HG03025 (cell line): ENCODE measurements at regions not wholly inside any gene's neighbourhood (a gene's known extent, or its start where the extent isn't known, plus 50 kb on each side); places are given as distances from the start of the nearest gene placed in this dataset.

Experiments used
- ATAC-seq: cut with Tn5 transposase; IDR thresholded peaks from one replicate; pipeline ENCODE4 v1.9.1; 2021; ENCODE audit warnings: mild to moderate bottlenecking, moderate library complexity; ENCODE audit not compliant: unreplicated experiment, low FRiP score

DNA sequence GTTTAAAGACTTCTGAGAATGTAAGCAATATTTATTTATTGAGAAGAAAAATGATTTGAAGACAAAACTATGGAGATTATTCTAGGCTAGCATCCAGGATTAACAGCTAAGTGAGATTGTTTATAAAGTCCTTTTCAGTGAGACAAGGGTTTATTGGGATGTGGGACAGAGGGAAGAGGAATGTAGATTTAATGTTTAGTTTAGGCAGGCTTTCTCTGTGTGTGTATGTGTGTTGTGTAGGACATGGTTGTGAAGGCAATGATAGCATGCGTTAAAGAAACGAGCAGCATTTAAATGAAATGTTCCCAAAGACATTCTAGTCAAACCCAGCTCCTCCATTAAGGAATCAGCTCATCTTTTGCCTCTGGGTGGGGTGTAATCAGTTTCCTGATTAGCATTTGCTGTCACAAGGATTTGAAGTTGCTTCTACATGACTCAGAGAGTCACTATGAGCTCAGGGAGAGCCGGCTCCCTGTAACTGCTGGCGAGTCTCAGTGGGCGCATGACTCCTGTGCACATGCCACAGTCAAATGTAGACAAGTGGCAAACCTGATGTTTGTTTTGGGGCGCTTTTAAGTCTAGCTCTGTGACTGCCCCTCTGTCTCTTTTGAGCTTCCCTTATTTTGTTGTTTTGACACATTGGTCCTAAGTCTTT, 442.2 kb upstream of the CELF4 start:
- no peak for ATAC-seq

DNA sequence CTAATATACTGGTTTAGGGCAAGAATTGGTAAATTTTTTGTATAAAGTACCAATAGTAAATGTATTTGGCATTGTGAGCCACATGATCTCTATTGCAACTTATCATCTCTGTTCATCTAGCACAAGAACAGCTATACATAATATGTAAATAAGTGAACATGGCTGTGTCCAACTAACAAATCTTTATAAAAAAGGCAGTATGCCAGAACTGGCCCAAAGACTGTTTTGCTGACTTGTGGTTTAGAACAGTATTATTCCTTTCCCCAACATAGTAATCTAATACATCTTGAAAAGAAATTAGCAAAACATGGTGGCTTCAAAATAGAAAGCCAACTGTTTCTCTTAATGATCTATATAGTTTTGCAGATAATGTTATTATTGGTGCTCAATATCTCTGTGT, 441.4 kb upstream of the CELF4 start:
- no peak for ATAC-seq

DNA sequence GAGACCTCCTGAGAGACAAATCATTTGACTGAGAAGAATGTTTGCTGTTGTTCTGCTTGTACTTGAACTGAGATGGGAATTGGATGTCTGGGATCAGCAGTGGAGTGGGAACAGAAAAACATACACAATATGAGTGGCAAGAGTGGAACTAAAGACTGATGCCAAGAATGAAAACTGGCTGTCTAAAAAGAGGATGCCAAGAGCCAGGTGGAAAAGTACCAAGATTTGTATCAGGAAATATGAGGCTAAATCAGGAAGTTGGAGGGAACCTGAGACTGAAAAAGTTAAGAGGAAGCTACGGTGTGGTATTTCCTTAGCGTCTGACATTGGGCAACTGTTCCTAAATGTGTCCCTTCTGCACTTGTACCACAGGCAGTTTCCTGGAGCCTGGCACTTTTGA, 440.9 kb upstream of the CELF4 start:
- no peak for ATAC-seq

DNA sequence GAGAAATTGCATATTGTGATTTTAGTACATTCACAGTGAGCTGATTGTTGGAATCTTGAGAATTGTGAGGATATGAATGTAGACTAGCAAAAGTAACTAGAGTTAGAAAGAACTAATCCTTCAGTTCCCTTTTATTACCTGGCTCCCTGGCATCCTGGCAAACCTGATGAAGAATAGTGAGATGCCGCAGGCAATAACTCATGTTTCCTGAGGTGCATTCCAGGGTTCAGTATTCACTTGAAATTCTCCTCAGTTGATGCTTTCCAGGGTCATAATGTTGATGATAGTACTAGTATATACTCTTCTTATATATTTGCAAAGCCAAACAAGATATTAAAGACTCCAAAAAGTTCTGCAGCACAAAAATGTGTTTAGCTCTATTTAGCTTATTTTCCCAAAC, 432.1 kb upstream of the CELF4 start:
- no peak for ATAC-seq

DNA sequence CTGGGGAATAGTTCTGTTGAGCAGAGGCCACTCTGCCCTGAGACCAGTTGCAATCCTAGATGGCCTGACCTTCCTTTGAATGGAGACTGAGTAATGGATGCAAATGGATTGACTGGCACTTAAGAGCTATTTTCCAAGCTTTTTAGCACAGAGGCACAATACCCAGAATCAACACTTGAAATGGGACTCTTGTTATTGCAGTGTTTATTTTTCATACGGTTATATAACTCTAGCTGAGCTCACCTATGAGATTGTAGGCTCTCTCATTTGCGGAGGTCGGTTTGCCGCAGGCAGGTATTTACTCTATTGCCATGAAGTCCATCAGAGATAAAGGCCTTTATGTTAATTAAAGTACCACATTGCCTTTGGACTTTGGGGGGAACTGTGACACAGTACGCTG, 422.3 kb upstream of the CELF4 start:
- ATAC-seq: no peak

DNA sequence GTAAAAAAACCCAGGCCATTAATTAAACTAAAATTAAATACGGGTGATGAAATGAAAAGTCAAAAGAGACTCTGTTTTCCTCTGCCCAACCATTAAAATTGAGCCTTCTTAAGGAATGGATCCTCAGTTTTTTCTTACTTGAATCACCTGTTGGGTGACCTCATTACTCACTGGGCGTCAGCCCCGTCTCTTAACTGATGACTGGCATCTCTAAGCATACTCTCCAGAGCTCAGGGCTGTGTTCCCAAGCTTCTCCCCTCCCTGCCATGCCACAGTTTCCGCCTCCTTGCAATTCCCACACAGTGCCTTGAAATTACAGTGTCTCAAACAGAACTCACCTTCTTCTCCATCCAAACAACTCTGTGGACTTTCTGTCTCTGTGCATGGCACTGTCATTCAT, 421.1 kb upstream of the CELF4 start:
- no peak for ATAC-seq

DNA sequence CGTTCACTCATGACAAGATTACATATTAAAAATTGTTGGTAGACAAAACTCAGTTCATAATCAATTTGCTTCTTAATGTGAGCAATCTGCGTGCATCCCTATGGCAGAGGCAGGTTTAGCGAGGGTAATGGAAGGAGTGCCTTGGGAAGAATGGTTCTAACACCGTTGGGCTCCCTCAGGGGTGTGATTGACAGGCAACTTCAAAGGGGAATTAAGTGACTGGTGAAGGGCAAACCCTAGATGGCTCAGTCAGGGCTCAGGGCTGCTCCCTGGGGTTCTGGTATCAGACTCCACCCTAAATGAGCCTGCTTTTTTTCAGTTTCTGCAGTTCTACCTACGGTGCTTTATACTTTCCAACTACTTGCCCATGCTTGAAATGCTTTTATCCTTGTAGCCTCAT, 419.5 kb upstream of the CELF4 start:
- ATAC-seq: no peak

DNA sequence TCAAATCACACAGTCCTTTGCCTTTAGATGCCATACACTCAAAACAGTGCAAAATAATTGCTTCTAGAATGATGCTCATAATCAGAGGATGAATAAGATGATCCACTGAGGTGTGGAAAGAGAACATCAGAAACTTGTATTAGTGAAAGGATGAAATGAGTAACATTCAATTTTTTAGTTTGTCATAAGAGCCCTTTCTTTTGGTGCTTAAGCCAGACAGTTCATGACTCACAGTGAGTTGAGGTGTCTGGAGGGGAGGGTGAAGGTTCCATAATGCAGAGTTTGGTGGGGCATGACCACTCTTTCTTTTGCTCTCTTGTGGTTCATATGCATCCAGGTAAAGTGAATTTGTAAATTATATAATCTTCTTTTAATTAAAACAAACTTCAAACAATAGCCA, 415.0 kb upstream of the CELF4 start:
- ATAC-seq: no peak

DNA sequence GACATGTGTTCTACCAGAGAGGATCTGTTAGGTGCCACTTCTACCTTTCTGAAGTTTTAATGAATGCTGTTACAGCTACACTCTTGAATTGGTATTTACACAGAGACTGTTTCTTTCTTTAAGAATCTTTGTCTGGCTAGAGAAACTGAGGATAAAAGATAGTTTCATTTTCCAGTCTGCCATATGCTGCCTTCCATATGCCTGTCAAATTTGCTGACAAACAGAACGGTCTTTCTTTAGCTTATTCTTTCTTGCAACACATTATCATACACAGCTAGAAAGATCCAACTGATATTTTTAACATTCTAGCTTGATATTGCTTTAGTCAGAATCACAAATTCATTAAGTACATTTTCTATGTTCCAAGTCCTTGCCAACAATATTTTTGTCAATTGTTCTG, 409.8 kb upstream of the CELF4 start:
- no peak for ATAC-seq

DNA sequence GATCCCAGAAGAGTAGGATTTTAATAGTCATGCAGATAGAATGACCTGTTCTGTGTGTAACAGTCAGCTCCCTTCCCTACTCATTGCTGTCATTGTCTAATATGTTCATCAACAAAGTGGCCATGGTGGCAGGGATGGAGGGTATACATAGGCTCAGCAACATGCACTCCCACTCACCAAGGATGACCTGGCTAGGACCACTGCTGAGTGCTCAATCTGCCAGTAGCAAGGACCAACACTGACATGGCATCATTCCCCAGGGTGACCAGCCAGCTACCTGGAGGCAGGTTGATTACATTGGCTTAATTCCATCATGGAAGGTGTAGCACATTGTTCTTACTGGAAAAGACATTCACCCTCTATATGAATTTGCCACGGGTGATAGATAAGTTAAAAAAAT, 401.7 kb upstream of the CELF4 start:
- ATAC-seq: no peak

DNA sequence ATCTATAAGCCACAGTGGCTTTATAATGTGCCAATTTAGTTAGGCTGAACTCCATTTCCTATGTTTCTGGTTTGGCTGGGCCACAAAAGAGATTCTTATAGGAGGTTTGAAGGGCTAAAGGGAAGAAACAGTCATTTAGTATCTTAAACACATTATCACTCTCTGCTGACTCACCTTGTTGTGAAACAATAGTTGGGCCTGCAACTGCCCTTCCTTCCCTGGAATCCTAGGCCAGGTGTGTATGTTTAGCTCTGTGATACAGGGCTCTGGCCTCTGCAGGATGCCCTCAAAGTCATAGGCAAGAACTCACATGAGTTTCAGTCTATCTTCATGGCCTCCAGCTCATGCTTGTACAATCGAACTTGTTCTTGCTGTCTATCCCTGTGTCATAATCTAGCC, 400.0 kb upstream of the CELF4 start:
- ATAC-seq: no peak

DNA sequence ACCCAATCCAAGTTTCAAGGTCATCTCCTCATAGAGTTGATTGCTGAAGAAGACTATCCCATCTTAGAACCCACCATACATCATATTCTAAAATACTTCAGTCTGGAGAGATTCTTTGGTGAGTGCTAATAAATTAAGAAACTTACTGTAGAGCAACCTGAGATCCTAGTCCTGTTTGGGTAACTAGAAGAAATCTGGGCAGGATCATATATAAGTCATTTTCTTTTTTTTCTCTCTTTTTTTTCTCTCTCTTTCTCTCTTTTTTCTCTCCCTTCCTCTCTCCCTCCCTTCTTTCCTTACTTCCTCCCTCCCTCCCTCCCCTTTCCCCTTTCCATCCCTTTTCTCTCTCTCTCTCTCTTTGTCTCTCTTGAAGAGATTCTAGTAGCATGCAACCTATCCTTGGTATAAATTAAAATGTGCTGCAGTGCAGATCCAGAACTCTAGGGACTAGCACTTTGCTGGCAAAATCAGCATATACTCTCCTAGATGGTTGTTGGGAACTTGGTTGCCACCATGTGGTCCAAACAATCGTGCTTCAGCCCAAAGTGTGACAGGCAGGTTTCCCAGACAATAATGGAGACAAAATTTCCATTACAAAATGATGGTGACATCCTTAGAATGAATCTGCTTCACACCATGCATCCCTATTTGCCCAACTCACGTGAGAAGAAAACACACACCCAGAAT, 399.4 kb upstream of the CELF4 start:
- ATAC-seq: no peak

DNA sequence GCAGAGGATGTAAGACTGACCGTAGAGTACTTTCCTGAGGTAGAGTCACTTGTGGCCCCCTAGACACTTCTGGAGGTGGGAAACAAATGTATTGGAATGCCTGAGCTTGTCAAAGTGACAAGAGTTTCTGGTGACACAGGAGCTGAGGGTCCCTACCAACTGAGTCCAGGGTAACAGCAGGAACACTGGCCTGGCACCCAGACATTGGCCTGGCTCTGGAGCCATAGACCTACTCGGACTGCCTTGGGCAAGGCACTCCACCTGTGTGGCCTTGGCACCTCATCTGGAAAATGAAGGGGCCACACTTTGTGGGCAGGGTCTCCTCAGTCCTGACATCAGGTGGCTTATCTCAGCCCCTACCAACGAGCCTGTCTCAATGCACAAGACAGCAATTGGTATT, 398.2 kb upstream of the CELF4 start:
- ATAC-seq: no peak

DNA sequence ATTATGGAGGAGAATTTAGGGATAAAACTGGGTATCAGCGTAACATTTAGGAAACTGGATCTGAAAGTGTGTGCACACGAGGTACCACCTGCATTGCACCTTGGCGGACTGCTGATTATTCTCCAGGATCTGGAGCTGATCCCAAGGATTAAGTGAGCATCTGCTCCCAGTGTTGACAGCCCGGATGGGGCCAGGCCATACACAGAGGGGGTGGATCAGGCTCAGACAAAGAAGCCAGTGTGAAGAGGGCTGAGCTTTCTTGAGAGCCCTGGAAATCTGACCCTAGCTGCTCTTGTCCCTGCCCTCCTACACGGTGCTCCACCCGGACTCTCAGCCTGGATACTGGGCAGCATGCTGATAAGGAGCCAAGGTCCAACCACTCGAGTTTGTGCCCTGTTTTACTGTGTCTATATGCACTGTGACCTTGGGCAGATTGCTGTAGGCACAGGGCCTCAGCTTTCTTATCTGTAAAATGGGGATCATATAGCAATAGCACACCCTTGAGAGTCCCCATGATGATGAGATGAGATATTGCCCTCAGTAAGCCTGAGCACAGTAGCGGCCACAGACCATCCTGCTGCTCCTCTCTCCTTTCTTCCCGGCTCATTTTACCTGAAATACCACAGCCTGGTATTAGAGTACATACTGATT, 396.8 kb upstream of the CELF4 start:
- no peak for ATAC-seq

DNA sequence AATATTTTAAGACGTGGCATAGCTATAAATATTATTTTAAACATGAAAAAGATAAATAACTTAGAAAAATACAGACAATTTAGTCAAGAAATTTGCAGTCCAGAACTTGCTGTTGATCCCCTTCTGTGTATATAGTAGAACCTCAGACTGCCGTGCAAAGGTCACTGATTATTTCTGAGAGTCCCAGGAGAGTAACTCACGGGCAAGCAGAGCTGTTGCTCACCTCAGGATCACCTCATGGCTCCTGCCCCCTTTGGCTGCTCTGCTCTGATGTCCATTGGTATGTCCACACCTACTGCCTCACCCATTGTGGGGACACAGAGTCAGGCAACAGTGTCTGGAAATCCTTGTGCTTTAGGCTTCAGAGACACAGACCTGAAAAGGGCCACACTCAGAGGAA, 392.9 kb upstream of the CELF4 start:
- no peak for ATAC-seq

DNA sequence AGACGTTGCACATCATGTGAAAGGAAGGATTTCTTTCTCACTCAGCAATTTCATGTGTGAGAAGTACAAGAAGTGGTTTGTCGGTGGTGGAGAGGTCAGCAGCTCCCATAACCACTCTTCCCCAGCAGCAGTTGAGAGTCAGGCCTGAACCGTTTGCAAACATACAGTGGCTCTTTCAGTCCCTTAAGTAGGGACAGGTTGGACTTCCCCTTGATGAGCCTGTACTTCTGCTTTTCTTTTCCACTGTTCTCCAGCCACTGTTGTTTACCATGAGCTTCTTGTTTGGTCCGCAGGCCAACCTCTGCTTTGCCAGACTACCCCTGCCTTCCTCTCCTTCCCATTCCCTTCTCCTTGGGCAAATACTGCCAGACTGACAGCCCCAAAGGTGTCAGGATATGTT, 391.3 kb upstream of the CELF4 start:
- no peak for ATAC-seq

DNA sequence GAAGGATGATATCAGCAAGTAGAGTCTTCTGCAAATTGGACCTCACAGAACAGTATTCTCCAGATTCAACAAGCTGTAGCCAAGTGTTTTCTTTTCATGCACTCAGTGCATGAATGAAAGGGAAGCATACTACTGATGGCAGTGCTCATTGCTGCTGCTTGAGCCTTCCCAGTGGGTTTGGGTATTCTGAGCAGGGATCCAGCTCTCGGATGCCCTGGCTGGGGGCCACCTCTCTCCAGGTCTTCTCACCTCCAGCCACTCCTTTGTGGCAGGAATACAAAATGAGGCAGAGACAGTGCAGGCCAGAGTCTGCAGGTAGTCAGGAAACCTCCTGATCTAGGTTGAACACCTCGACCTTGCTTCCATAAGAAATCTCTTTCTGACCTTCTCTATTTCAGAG, 390.4 kb upstream of the CELF4 start:
- ATAC-seq: no peak

DNA sequence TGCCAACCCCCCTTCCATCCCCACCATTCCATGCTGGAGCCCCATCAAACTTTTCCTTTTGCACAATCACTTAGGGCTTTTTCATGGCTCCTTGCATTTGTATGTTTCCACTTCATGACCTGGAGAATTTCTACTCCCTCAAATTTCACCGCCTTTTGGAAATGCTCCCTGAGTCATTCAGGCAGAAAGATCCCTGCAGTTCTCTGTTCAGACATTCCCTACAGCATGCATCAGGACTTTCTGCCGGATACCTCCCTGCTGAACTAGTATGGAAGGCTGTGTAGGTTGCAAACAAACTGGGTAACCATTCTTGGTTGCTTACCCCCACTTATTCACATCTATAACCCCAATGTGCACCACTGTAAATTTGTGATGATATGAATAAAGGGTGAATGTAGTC, 389.6 kb upstream of the CELF4 start:
- no peak for ATAC-seq

DNA sequence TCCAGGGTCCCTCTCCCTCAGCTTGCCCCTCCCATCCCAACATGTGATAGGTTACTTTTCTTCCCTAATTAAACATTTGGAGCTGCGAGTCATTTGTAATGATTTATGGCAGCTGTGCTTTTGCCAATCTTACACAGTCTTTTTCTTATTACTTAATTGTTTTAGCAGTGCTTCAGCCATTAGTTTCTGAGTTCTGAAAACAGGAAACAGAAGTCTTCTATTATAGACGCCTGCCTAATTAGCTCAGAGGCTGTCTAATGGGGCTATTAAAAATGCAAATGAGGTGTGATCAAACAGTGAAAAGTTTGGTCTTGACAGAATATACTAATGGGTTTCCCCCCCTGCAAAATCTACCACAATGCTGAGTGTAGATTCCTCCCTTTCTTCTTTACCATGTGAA, 388.3 kb upstream of the CELF4 start:
- no peak for ATAC-seq

DNA sequence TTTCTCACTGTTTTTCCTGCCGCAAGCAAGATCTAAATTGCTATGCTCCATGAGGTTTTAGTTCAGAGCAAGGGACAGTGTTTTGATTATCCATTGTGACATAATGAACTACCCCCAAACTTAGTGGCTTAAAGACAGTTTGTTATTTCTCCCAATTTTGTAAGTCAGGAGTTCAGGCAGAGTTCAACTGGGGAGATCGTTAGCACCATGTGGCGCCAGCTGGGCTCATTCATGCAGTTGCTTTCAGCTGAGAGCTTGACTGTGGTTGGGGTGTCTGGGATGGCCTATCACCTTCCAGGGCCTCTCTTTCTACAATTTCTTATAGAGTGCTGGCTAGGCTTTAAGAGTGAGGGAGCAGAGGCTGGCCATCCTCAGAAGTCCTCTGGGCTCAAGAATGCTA, 382.9 kb upstream of the CELF4 start:
- no peak for ATAC-seq

DNA sequence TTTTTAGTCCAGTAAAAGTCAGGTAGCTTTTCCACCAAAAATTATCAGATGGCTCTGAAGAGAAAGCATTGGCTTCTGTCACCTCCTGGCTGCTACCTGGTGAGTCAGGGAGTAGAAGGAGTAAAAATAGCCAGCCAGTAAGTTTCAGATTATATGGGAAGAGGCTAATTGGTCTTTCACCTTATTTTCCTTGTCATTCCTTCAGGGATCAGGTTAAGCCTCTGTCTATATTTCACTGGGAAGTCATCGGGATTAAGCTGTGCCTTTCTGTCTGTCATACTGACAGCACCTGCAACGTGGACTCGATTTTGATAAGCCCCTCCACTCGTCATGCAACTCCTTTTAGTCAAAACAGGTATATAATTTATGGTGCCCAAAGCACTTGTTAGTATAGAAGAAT, 380.7 kb upstream of the CELF4 start:
- ATAC-seq: no peak

DNA sequence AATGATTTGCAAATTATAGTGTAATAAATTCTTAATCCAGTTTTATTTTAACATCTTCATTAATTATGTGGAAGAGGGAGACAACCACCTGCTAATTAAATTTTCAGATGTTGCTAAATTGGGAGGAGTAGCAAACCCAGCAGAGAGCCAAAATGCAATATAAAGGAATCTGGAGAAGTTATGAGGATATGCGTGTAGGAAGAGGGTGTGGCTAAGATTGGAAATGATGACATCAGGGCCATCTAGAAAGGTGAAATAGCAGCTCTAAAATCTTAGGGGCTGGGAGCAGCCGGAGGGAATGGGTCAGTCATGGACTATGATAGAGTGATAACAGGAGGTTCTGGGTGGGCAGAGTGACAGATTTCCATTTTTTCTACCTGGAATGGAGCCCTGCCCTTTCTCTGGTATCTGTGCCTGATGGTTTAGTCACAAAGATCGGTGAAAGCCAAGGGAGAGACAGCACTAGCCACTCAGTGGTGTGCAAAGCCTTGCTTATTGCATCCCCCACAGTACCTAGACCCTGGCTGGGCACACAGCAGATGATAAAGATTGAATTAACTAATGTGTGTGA, 379.2 kb upstream of the CELF4 start:
- no peak for ATAC-seq
